ENCODE measurements at regions not wholly inside any gene's neighbourhood (a gene's known extent, or its start where the extent isn't known, plus 50 kb on each side); places are given as distances from the start of the nearest gene placed in this dataset.

- TF ChIP-seq CTCF (IDR thresholded peaks at IDR 0.05; ENCODE audit: extremely low read depth, missing control alignments), result no peak
- DNase-seq (ENCODE audit: low spot score), result no peak
Observed at GRCh38 chr11:129324533-129325175, 51.0 kb upstream of the BARX2 start.

GRCh38 chr11:129323896-129324502, 51.6 kb upstream of the BARX2 start:
- DNase-seq (ENCODE audit: low spot score), result no peak
- TF ChIP-seq CTCF (IDR thresholded peaks at IDR 0.05; ENCODE audit: extremely low read depth, missing control alignments), result no peak

DNA sequence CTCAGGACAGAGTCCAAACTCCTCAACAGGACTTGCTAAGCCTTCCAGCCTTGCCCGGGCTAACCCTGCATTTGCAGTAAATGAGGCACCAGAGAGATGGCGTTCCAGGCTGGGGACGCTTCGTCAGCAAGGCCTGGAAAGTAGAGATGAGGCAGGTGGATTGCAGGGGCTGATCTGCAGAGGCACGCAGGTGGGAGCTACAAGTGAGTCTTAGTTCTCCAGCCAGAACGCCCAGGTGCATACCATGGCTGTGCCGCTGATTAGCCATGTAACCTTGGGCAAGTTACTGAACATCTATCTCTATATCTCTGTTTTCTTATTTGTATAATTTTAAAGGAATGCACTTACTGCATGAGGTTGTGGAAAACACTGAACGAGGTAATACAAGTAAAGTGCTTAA, 52.7 kb upstream of the BARX2 start:
- TF ChIP-seq CTCF (IDR thresholded peaks at IDR 0.05; ENCODE audit: extremely low read depth, missing control alignments), result no peak
- no peak for DNase-seq (ENCODE audit: low spot score)

- no peak for TF ChIP-seq CTCF (IDR thresholded peaks at IDR 0.05; ENCODE audit: extremely low read depth, missing control alignments)
- DNase-seq (ENCODE audit: low spot score), result no peak
Observed at GRCh38 chr11:129321076-129321475, 54.6 kb upstream of the BARX2 start.

DNA sequence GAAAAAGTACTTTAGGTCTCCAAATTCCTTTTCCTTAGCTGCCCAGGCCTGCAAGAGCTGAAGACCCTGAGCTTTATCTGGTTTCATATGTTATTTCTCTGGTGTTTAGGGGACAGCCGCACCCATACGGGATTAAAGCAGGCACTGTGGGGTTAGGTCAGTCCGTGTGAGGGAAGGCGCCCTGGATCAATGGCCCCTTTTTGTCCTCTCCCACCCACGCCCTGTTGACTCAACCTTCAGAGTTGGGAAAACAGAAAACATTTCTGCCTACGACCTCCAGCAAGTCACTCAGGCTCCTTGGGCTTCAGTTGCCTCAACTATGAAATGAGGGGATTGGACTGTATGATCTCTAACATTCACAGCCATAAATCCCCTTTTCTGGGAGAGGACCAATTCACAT, 55.2 kb upstream of the BARX2 start:
- TF ChIP-seq CTCF (IDR thresholded peaks at IDR 0.05; ENCODE audit: extremely low read depth, missing control alignments), result no peak
- DNase-seq (ENCODE audit: low spot score), result no peak

GRCh38 chr11:129319751-129320150, 55.9 kb upstream of the BARX2 start:
- no peak for TF ChIP-seq CTCF (IDR thresholded peaks at IDR 0.05; ENCODE audit: extremely low read depth, missing control alignments)
- DNase-seq (ENCODE audit: low spot score), result no peak

DNA sequence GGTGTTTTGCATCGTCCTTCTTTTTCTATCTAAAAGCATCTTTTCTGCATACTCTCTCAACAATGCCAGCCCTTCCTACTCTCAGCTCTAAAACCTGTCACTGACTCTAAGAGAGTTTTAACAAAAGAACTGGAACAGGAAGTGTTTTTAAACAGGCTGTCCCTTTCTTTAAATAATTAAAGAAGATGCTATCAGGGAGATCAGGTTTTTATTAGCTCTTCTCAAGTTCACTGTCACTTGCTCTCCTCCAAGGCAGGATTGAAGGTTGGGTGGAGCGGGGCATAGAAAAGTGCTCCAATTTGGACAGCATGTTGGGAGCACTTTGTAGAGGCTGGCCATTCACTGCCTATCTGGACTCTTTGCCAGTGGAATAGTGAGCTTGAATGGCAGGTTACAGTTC, 56.4 kb upstream of the BARX2 start:
- no peak for DNase-seq (ENCODE audit: low spot score)
- TF ChIP-seq CTCF (IDR thresholded peaks at IDR 0.05; ENCODE audit: extremely low read depth, missing control alignments), result no peak
